PC-3 (cell line): ENCODE measurements at regions not wholly inside any gene's neighbourhood (a gene's known extent, or its start where the extent isn't known, plus 50 kb on each side); places are given as distances from the start of the nearest gene placed in this dataset.
A peak's percentile ranks its signal among the peaks of the same experiment; 100 is the strongest.

ENCODE experiments used
- ATAC-seq: fragments of 200-7000 bp; cut with Tn5 transposase; 2 replicates; pipeline ENCODE4 v1.9.1; 2020; ENCODE audit warnings: mild to moderate bottlenecking, moderate library complexity
- BruUV-seq: library from RNA; stranded (reverse); fragments of 400-500 nt; replicated peaks from 2 replicates; lab custom pipeline; 2021; lab: Mats Ljungman, UMichigan
- CTCF ChIA-PET: fragments of 300-600 bp; sonication (Branson Sonifier 250); formaldehyde crosslinking; loops from one replicate; lab custom pipeline; 2022; ENCODE audit warnings: antibody characterized with exemption; lab: Charles Lee
- POLR2A ChIA-PET: fragments of 300-600 bp; sonication (Branson Sonifier 250); formaldehyde crosslinking; loops from one replicate; lab custom pipeline; 2022; ENCODE audit warnings: antibody characterized with exemption; ENCODE audit not compliant: unreplicated experiment; lab: Charles Lee
- DNase-seq: peaks from one replicate; pipeline ENCODE4 v3.0.0-alpha.2; 2015
- H2AFZ ChIP-seq: fragments of 300-600 bp; sonication (generic); 2 replicates; pipeline ENCODE4 v1.6.0; 2016; ENCODE audit warnings: antibody characterized with exemption, low read length
- H3F3A ChIP-seq: fragments of 300-600 bp; sonication (generic); one replicate; pipeline ENCODE4 v1.6.0; 2017; ENCODE audit warnings: antibody characterized with exemption, low read length, control low read depth, mild to moderate bottlenecking; ENCODE audit not compliant: unreplicated experiment
- H3K27ac ChIP-seq: fragments of 300-600 bp; sonication (generic); 2 replicates; pipeline ENCODE4 v1.5.1; 2016; ENCODE audit warnings: mild to moderate bottlenecking, low read length
- H3K27me3 ChIP-seq: fragments of 300-600 bp; sonication (generic); 2 replicates; pipeline ENCODE4 v1.6.1; 2016; ENCODE audit warnings: low read length, mixed read lengths
- H3K36me3 ChIP-seq: fragments of 300-600 bp; sonication (generic); 2 replicates; pipeline ENCODE4 v1.6.1; 2016; ENCODE audit warnings: low read depth, mixed run types, low read length, mixed read lengths
- H3K4me1 ChIP-seq: fragments of 300-600 bp; sonication (generic); 2 replicates; pipeline ENCODE4 v1.5.1; 2016; ENCODE audit warnings: low read length; ENCODE audit not compliant: insufficient read depth
- H3K4me2 ChIP-seq: fragments of 300-600 bp; sonication (generic); 2 replicates; pipeline ENCODE4 v1.6.0; 2016; ENCODE audit warnings: low read length
- H3K4me3 ChIP-seq: fragments of 300-600 bp; sonication (generic); 2 replicates; pipeline ENCODE4 v1.5.1; 2016; ENCODE audit warnings: mild to moderate bottlenecking, low read length, mixed read lengths
- H3K79me2 ChIP-seq: fragments of 300-600 bp; sonication (generic); 2 replicates; pipeline ENCODE4 v1.6.1; 2017; ENCODE audit warnings: low read length, mixed read lengths
- H3K9ac ChIP-seq: fragments of 300-600 bp; sonication (generic); 2 replicates; pipeline ENCODE4 v1.6.0; 2016; ENCODE audit warnings: mild to moderate bottlenecking, low read length
- H3K9me2 ChIP-seq: fragments of 300-600 bp; sonication (generic); replicated peaks from 2 replicates; pipeline ENCODE4 v1.6.1; 2016; ENCODE audit warnings: mixed run types, low read length, mixed read lengths
- H3K9me3 ChIP-seq: fragments of 300-600 bp; sonication (generic); 2 replicates; pipeline ENCODE4 v1.6.1; 2016; ENCODE audit warnings: low read length, mixed read lengths
- H4K20me1 ChIP-seq: fragments of 300-600 bp; sonication (generic); 2 replicates; pipeline ENCODE4 v1.6.1; 2016; ENCODE audit warnings: low read length, mixed read lengths
- EZH2 ChIP-seq: fragments of 300-600 bp; sonication (generic); IDR thresholded peaks from one replicate; pipeline ENCODE4 v1.6.1; 2017; ENCODE audit warnings: antibody characterized with exemption, mild to moderate bottlenecking, low read length; ENCODE audit not compliant: unreplicated experiment
- EZH2phosphoT487 ChIP-seq: fragments of 300-600 bp; sonication (generic); IDR thresholded peaks from 2 replicates; pipeline ENCODE4 v1.6.1; 2018; ENCODE audit warnings: mild to moderate bottlenecking, antibody characterized with exemption, low read length, borderline replicate concordance
- intact Hi-C: fragments of 100-400 bp; cut with micrococcal nuclease; formaldehyde crosslinking; loops from 2 replicates; pipeline ENCODE4 v1.9.0; 2023
- TF ChIP-seq, protein P1 (sequence below): fragments of 300-600 bp; sonication (generic); conservative IDR thresholded peaks from 2 replicates; pipeline ENCODE4 v1.5.1; 2017; ENCODE audit warnings: antibody characterized with exemption, low read depth, mild to moderate bottlenecking, low read length

DNA sequence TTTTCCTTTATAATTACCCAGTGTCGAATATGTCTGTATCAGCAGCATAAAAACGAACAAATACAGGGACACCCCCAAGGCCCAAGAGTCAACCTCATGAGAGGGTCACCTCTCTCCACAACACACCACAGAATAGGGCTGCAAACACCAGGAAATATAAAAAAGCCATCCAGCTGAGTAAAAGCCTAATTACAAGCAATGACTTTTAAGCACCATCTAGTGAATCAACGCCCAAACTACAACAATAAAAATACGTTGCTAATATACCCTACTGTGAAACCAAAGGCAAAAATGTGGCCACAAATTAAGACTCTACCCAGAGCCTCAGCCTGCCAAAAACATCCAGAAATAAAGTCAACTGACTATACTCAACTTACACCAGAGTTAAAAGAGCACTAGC is 817.9 kb upstream of the NEGR1 start:
- no peaks in the 10 kb centered on the region for H3F3A ChIP-seq
- H4K20me1 ChIP-seq, result no peaks in the 10 kb centered on the region
- H3K9me2 ChIP-seq, result no peaks in the 10 kb centered on the region
- ATAC-seq, result peak; percentile 80
- no peak overlapping the region for H3K9ac ChIP-seq
- no TSS peak for BruUV-seq
- no peaks in the 10 kb centered on the region for H3K4me1 ChIP-seq
- H3K79me2 ChIP-seq, result no peaks in the 10 kb centered on the region
- no peaks in the 10 kb centered on the region for H3K36me3 ChIP-seq
- no peak overlapping the region for H2AFZ ChIP-seq
- peak; percentile 42 for DNase-seq
- no peak for TF ChIP-seq EZH2
- TF ChIP-seq, protein P1, sequence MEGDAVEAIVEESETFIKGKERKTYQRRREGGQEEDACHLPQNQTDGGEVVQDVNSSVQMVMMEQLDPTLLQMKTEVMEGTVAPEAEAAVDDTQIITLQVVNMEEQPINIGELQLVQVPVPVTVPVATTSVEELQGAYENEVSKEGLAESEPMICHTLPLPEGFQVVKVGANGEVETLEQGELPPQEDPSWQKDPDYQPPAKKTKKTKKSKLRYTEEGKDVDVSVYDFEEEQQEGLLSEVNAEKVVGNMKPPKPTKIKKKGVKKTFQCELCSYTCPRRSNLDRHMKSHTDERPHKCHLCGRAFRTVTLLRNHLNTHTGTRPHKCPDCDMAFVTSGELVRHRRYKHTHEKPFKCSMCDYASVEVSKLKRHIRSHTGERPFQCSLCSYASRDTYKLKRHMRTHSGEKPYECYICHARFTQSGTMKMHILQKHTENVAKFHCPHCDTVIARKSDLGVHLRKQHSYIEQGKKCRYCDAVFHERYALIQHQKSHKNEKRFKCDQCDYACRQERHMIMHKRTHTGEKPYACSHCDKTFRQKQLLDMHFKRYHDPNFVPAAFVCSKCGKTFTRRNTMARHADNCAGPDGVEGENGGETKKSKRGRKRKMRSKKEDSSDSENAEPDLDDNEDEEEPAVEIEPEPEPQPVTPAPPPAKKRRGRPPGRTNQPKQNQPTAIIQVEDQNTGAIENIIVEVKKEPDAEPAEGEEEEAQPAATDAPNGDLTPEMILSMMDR, result peak; percentile 55; the same call in 1 of the 2 replicates
- H3K4me2 ChIP-seq, result no peak overlapping the region
- H3K27ac ChIP-seq, result no peak overlapping the region
- H3K27me3 ChIP-seq, result no peaks in the 10 kb centered on the region; the same call in 1 of the 2 replicates
- no peaks in the 10 kb centered on the region for H3K9me3 ChIP-seq
- POLR2A ChIA-PET, result no interaction called here
- CTCF ChIA-PET, result no interaction called here
- intact Hi-C loops, result loop anchor here (1.0 to 10.0 kb wide), 4 partner anchors 215 to 913 kb away; partner anchors contain the start of gene NEGR1
- H3K4me3 ChIP-seq, result no peak overlapping the region

DNA sequence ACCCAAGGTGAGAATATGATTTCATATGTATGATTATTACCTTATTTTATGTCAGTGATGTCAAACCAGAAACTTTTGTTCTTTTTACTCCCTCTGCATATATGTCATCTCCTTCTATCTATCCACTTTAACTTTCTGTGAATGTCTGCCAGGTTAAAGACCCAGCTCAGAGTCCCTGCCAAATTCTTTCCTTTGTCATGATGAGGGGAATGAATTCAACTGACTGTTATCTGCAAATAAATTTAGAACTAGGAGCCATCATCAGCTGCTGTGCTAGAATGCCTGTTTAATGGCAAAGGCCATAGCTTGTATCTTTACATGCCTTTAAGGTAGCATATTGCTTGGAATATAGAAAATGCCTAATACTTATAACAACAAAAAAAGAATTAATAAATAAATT is 815.6 kb upstream of the NEGR1 start:
- POLR2A ChIA-PET, result no interaction called here

GRCh38 chr1:73096841-73097240 is 814.5 kb upstream of the NEGR1 start:
- Histone ChIP-seq H2AFZ (no peak overlapping the region), H3K9ac (no peak overlapping the region), H3K36me3 (no peaks in the 10 kb centered on the region), H3K9me2 (no peaks in the 10 kb centered on the region), H3F3A (no peaks in the 10 kb centered on the region), H3K9me3 (no peaks in the 10 kb centered on the region), H4K20me1 (no peaks in the 10 kb centered on the region), H3K27me3 (no peaks in the 10 kb centered on the region), H3K27ac (no peak overlapping the region), H3K4me2 (no peak overlapping the region), H3K79me2 (no peaks in the 10 kb centered on the region), H3K4me1 (no peaks in the 10 kb centered on the region), H3K4me3 (no peak overlapping the region)
- TF ChIP-seq EZH2phosphoT487 (no peak), EZH2 (no peak)
- TF ChIP-seq, protein P1, result no peak
- DNase-seq, result no peak
- CTCF ChIA-PET, result no interaction called here
- intact Hi-C loops, result no loop called here
- no peak for ATAC-seq
- POLR2A ChIA-PET, result no interaction called here
- no TSS peak for BruUV-seq

More for the DNA sequence above, 815.6 kb upstream of the NEGR1 start:
- H2AFZ ChIP-seq, result no peak overlapping the region
- no peaks in the 10 kb centered on the region for H3K9me3 ChIP-seq
- no peaks in the 10 kb centered on the region for H3K36me3 ChIP-seq
- H3K9ac ChIP-seq, result no peak overlapping the region
- CTCF ChIA-PET, result interaction anchor here (0.6 kb wide), 1 partner anchor 816 kb away, joined by 3 read pairs; the partner anchor contains the start of gene NEGR1
- TF ChIP-seq, protein P1, result no peak
- TF ChIP-seq EZH2 (no peak), EZH2phosphoT487 (no peak)
- H3K27me3 ChIP-seq, result no peaks in the 10 kb centered on the region
- H3K4me2 ChIP-seq, result no peak overlapping the region
- ATAC-seq, result no peak
- no peaks in the 10 kb centered on the region for H3F3A ChIP-seq
- no peaks in the 10 kb centered on the region for H3K4me1 ChIP-seq
- no peak overlapping the region for H3K27ac ChIP-seq
- no peak overlapping the region for H3K4me3 ChIP-seq
- DNase-seq, result no peak
- H4K20me1 ChIP-seq, result no peaks in the 10 kb centered on the region
- intact Hi-C loops, result no loop called here
- H3K9me2 ChIP-seq, result no peaks in the 10 kb centered on the region
- BruUV-seq, result no TSS peak
- H3K79me2 ChIP-seq, result no peaks in the 10 kb centered on the region
